GM18505 (cell line): ENCODE measurements at regions not wholly inside any gene's neighbourhood (a gene's known extent, or its start where the extent isn't known, plus 50 kb on each side); places are given as distances from the start of the nearest gene placed in this dataset.

ENCODE experiments used
- ATAC-seq: cut with Tn5 transposase; IDR thresholded peaks from one replicate; pipeline ENCODE4 v1.9.1; 2021; ENCODE audit not compliant: unreplicated experiment
- POLR2A ChIP-seq: IDR thresholded peaks from 4 replicates; pipeline ENCODE4 v1.6.1; 2011; ENCODE audit warnings: borderline replicate concordance; ENCODE audit not compliant: insufficient read depth, insufficient read length; ENCODE audit errors: extremely low read depth

DNA sequence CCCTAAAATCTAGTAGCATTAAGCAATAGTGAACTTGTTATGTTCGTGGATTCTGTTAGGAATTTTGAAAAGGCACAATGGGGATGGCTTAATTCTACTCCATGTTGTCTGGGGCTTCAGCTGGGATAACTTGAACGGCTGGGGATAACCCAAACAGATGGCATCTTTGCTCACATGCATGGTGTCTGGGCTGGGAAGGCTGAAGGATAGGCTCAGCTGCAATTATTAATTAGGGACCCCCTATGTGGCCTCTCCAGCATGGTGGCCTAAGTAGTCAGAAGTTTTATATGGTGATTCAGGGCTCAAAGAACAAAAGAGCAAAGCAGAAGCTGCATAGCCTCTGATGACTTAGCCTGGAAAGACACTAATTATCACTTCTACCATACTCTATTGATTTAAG is 551.1 kb downstream of the PSAT1 start:
- no peak for TF ChIP-seq POLR2A
- ATAC-seq: no peak

- no peak for ATAC-seq
- no peak for TF ChIP-seq POLR2A
Observed at GRCh38 chr9:78856144-78856543, 559.2 kb downstream of the PSAT1 start.

DNA sequence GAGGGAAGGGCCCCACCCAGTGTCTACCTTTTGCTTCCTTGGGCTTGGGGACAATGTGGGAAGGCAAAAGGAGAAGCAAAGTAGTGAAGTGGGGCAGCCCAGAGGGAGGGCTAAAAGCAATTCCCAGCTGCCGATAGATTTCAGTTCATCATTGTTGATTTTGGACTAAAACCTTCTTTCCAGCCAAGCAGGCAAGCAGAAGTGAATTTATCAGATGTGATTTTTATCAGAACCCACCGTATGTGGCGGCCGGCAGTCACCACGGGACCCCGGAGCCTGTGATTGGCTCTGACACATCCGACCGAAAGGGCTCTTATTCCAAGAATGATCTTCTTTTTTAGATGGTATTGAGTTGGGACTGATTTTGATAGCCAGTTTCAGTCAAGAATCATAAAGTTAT is 559.9 kb downstream of the PSAT1 start:
- no peak for TF ChIP-seq POLR2A
- ATAC-seq: no peak

- TF ChIP-seq POLR2A: no peak
- ATAC-seq: no peak
Observed at GRCh38 chr9:78857373-78858225, 560.7 kb downstream of the PSAT1 start.

GRCh38 chr9:78858266-78858665 is 561.3 kb downstream of the PSAT1 start:
- ATAC-seq: no peak
- TF ChIP-seq POLR2A: no peak

DNA sequence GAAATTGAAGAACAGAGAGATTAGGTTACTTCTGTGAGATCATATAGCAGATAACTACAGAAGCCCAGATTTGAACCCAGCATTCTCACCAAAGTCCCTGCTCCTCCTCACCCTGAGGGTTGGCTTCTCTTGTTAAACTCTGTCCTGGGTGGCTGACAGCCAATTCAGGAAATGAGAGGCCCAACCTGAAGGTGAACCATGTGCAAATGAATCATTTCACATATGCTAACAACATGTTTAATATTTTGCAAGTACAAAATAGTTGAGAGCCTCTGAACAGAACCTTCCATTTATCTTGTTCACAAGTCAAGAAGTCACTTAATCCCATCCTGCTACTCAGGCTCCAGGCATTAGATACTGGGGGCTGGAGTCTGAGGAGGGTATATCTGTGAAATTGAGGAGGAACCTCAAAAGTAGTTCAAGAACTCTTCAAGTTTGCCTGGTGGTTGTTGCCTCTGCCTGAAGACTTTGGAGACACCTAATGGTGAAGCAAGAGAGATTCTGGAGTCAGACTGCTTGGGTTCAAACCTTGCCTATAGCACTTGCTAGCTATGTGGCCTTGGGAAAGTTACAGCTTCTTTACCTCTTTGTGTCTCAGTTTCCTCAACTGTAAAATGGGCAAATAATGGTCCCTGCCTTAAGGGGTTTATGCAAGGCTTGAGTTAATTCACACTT is 564.0 kb downstream of the PSAT1 start:
- TF ChIP-seq POLR2A: no peak
- ATAC-seq: no peak

GRCh38 chr9:78863531-78863930 is 566.6 kb downstream of the PSAT1 start:
- TF ChIP-seq POLR2A: no peak
- ATAC-seq: no peak

DNA sequence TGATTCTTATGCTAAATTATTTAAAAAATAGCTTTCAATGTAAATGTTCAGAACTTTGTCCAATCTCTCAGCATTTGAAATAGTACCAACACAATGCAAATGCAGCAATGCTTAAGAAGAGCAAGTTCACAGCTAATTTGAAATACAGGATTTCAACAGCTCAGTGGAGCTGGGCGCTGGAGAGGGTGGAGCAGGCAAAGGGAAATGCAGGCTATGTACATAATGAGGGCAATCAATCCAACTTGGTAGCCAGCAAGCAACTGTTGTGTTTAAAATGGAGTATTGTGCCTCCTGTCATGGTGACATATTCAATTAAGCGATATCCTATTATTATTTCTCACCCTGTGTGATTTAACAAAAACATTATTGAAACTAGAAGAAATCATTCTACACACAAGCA is 568.8 kb downstream of the PSAT1 start:
- TF ChIP-seq POLR2A: no peak
- no peak for ATAC-seq

GRCh38 chr9:78866207-78867132 is 569.5 kb downstream of the PSAT1 start:
- TF ChIP-seq POLR2A: no peak
- ATAC-seq: no peak

DNA sequence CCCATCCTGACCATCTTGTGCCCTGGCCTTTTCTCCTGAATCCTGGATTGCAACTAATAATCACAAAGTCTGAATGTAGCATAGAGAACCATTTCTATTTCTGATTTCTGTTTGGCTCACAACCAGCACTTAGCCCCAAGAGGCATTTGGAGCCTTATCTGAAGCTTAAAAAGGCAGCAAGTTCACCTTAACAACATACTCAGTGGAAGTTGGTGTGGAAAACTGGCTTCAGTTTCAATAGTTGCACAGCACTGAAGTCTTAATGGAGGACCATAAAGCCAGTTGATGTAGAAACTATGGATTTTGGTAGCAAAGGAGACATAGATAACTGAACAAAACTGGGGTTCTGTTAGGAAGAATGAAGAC is 574.1 kb downstream of the PSAT1 start:
- TF ChIP-seq POLR2A: no peak
- no peak for ATAC-seq

- no peak for ATAC-seq
- no peak for TF ChIP-seq POLR2A
Observed at GRCh38 chr9:78871452-78872331, 574.8 kb downstream of the PSAT1 start.

GRCh38 chr9:78874061-78874460 is 577.1 kb downstream of the PSAT1 start:
- ATAC-seq: no peak
- TF ChIP-seq POLR2A: no peak

- TF ChIP-seq POLR2A: no peak
- no peak for ATAC-seq
Observed at GRCh38 chr9:78879324-78880100, 582.6 kb downstream of the PSAT1 start.

- no peak for ATAC-seq
- TF ChIP-seq POLR2A: no peak
Observed at GRCh38 chr9:78881295-78881694, 584.4 kb downstream of the PSAT1 start.
